CD8-positive, alpha-beta memory T cell (primary cell): ENCODE measurements at regions not wholly inside any gene's neighbourhood (a gene's known extent, or its start where the extent isn't known, plus 50 kb on each side); places are given as distances from the start of the nearest gene placed in this dataset.
"Not testable (repeated sequence)": the region's sequence is repeated elsewhere in the genome, so short reads cannot be mapped to it uniquely, and the experiment has no call there.

Source experiments
- CTCF ChIA-PET: fragments of 350-600 bp; sonication (Branson Sonifier 250); formaldehyde crosslinking; loops from one replicate; lab custom pipeline; 2021; ENCODE audit warnings: antibody characterized with exemption; lab: Charles Lee
- POLR2A ChIA-PET: fragments of 350-600 bp; sonication (Branson Sonifier 250); formaldehyde crosslinking; loops from one replicate; lab custom pipeline; 2021; ENCODE audit warnings: antibody characterized with exemption; lab: Charles Lee
- DNase-seq, 5 donors: peaks; one replicate each; pipeline versions ENCODE4 v3.0.0 to v3.0.0-alpha.2; 2020 to 2022; ENCODE audit warnings: mixed read lengths in 1 of 5
- H3K27ac ChIP-seq: one replicate; pipeline ENCODE4 v1.7.0; 2013; ENCODE audit warnings: low read depth, mild to moderate bottlenecking, low read length, moderate library complexity
- H3K27me3 ChIP-seq: 2 replicates; pipeline ENCODE4 v1.7.0; 2013; ENCODE audit warnings: low read length, mild to moderate bottlenecking; ENCODE audit not compliant: insufficient read depth, poor library complexity, severe bottlenecking
- H3K36me3 ChIP-seq: 2 replicates; pipeline ENCODE4 v1.7.0; 2013; ENCODE audit warnings: mild to moderate bottlenecking, low read length, moderate library complexity; ENCODE audit not compliant: insufficient read depth
- H3K4me1 ChIP-seq: 2 replicates; pipeline ENCODE4 v1.7.0; 2013; ENCODE audit warnings: mild to moderate bottlenecking, low read length, moderate library complexity; ENCODE audit not compliant: insufficient read depth
- H3K4me3 ChIP-seq: 2 replicates; pipeline ENCODE4 v1.7.0; 2013; ENCODE audit warnings: mild to moderate bottlenecking, low read length
- H3K9me3 ChIP-seq: 2 replicates; pipeline ENCODE4 v1.7.0; 2013; ENCODE audit warnings: mild to moderate bottlenecking, low read length
- H3K27ac Mint-ChIP-seq, 8 donors: one replicate each; pipeline ENCODE4 v1.8.0; 2020 to 2021; ENCODE audit warnings: mixed read lengths in 8 of 8, mild to moderate bottlenecking in 6 of 8, inconsistent platforms in 3 of 8, moderate library complexity in 3 of 8
- H3K27me3 Mint-ChIP-seq, 2 donors: one replicate each; pipeline ENCODE4 v1.8.0; 2020 to 2021; ENCODE audit warnings: mixed read lengths in 2 of 2, mild to moderate bottlenecking in 1 of 2, moderate library complexity in 1 of 2
- H3K36me3 Mint-ChIP-seq, 3 donors: one replicate each; pipeline ENCODE4 v1.8.0; 2020 to 2021; ENCODE audit warnings: mixed read lengths in 3 of 3, inconsistent platforms in 1 of 3, mild to moderate bottlenecking in 1 of 3
- H3K4me1 Mint-ChIP-seq, 3 donors: one replicate each; pipeline ENCODE4 v1.8.0; 2020 to 2021; ENCODE audit warnings: mixed read lengths in 3 of 3, inconsistent platforms in 1 of 3, mild to moderate bottlenecking in 1 of 3
- H3K4me3 Mint-ChIP-seq, 7 donors: one replicate each; pipeline ENCODE4 v1.8.0; 2020 to 2021; ENCODE audit warnings: mixed read lengths in 7 of 7, mild to moderate bottlenecking in 6 of 7, moderate library complexity in 4 of 7, inconsistent platforms in 2 of 7
- H3K9me3 Mint-ChIP-seq, 5 donors: one replicate each; pipeline ENCODE4 v1.8.0; 2020 to 2022; ENCODE audit warnings: mixed read lengths in 5 of 5, mild to moderate bottlenecking in 3 of 5, moderate library complexity in 2 of 5, inconsistent platforms in 1 of 5

GRCh38 chr6:19399406-19399805 lies 437.8 kb upstream of the ID4 start:
- H3K27ac ChIP-seq: no peak overlapping the region
- ChIA-PET CTCF (no interaction called here), POLR2A (no interaction called here)
- H3K36me3 Mint-ChIP-seq: no peaks in the 10 kb centered on the region
- H3K4me3 Mint-ChIP-seq: no peak overlapping the region
- peaks cover 0 to 6% of the 10 kb centered on the region in 2 donors for H3K27me3 Mint-ChIP-seq
- H3K9me3 ChIP-seq: no peaks in the 10 kb centered on the region
- H3K27me3 ChIP-seq: no peaks in the 10 kb centered on the region
- peaks cover 0 to 13% (median 9%) of the 10 kb centered on the region in 5 donors for H3K9me3 Mint-ChIP-seq
- no peaks in the 10 kb centered on the region for H3K36me3 ChIP-seq
- H3K4me3 ChIP-seq: no peak overlapping the region
- no peaks in the 10 kb centered on the region for H3K4me1 ChIP-seq
- DNase-seq: no peak
- H3K27ac Mint-ChIP-seq: no peak overlapping the region
- no peaks in the 10 kb centered on the region for H3K4me1 Mint-ChIP-seq

- H3K27me3 Mint-ChIP-seq, H3K9me3 ChIP-seq, POLR2A ChIA-PET, CTCF ChIA-PET, H3K4me3 ChIP-seq, H3K27ac Mint-ChIP-seq, H3K27me3 ChIP-seq, DNase-seq, H3K36me3 Mint-ChIP-seq, H3K4me1 Mint-ChIP-seq, H3K4me1 ChIP-seq, H3K27ac ChIP-seq, H3K4me3 Mint-ChIP-seq, H3K36me3 ChIP-seq: not testable (repeated sequence)
- peaks cover 10 to 24% (median 15%) of the 10 kb centered on the region in 5 donors for H3K9me3 Mint-ChIP-seq
Observed at GRCh38 chr6:19404884-19405283, 432.3 kb upstream of the ID4 start.

- H3K36me3 Mint-ChIP-seq: no peaks in the 10 kb centered on the region
- Histone ChIP-seq H3K36me3 (no peaks in the 10 kb centered on the region), H3K9me3 (no peaks in the 10 kb centered on the region), H3K27ac (no peak overlapping the region), H3K4me1 (no peaks in the 10 kb centered on the region), H3K4me3 (no peak overlapping the region), H3K27me3 (no peaks in the 10 kb centered on the region)
- H3K4me1 Mint-ChIP-seq: no peaks in the 10 kb centered on the region
- no peak overlapping the region for H3K4me3 Mint-ChIP-seq
- DNase-seq: no peak
- ChIA-PET CTCF (no interaction called here), POLR2A (no interaction called here)
- peaks cover 9 to 28% (median 10%) of the 10 kb centered on the region in 5 donors for H3K9me3 Mint-ChIP-seq
- no peaks in the 10 kb centered on the region for H3K27me3 Mint-ChIP-seq
- no peak overlapping the region for H3K27ac Mint-ChIP-seq
Observed at GRCh38 chr6:19408331-19408730, 428.8 kb upstream of the ID4 start.

DNA sequence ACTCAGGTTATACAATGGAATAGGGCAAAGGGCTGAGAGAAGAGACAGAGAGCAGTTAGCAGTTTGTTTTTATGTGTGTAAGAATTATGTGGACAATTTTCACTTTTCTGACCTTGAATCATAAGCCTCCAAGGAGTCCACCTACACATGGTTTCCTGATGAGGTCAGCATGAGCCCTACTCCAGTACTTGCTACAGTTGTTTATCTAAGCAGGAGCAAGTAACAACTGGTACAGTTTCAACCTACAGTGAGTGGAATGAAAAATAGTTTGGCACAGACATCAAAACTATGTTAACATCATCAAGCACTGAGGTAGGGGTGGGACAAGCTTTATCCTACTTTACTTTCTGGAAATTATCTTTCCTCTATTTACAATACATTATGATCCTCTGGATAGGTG lies 426.7 kb upstream of the ID4 start:
- Mint-ChIP-seq H3K4me1 (no peaks in the 10 kb centered on the region), H3K9me3 (peaks cover 2 to 25% (median 7%) of the 10 kb centered on the region in 5 donors), H3K27me3 (no peaks in the 10 kb centered on the region), H3K27ac (no peak overlapping the region), H3K36me3 (no peaks in the 10 kb centered on the region), H3K4me3 (no peak overlapping the region)
- ChIA-PET CTCF (no interaction called here), POLR2A (no interaction called here)
- Histone ChIP-seq H3K4me1 (no peaks in the 10 kb centered on the region), H3K27me3 (no peaks in the 10 kb centered on the region), H3K27ac (no peak overlapping the region), H3K9me3 (no peaks in the 10 kb centered on the region), H3K36me3 (no peaks in the 10 kb centered on the region), H3K4me3 (no peak overlapping the region)
- DNase-seq: no peak

DNA sequence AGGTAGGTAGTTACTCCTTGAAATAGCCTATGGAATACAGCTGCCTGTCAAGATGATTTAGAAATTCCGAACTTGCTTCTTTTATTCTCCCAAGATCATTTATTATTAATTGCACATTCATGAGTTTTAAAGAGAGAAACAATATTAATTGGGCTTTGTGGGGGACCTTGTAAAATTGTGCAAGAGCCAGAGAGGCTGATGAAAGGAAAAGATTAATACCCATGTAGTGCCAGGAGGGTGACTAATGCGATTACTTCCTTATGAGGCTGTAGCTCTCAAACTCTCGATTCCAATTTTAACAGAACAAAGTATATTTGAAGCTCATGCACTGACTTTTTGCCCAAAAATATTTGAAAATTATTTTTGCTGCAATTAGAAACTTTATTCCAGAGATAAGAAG lies 423.8 kb upstream of the ID4 start:
- no peaks in the 10 kb centered on the region for H3K36me3 ChIP-seq
- POLR2A ChIA-PET: no interaction called here
- DNase-seq: no peak
- no peaks in the 10 kb centered on the region for H3K27me3 ChIP-seq
- H3K4me3 Mint-ChIP-seq: no peak overlapping the region
- H3K4me1 ChIP-seq: no peaks in the 10 kb centered on the region
- no peak overlapping the region for H3K4me3 ChIP-seq
- H3K27ac ChIP-seq: no peak overlapping the region
- H3K27me3 Mint-ChIP-seq: no peaks in the 10 kb centered on the region
- no peak overlapping the region for H3K27ac Mint-ChIP-seq
- no peaks in the 10 kb centered on the region for H3K36me3 Mint-ChIP-seq
- CTCF ChIA-PET: no interaction called here
- H3K9me3 Mint-ChIP-seq: peaks cover 0 to 30% (median 1%) of the 10 kb centered on the region in 5 donors
- H3K4me1 Mint-ChIP-seq: no peaks in the 10 kb centered on the region
- no peaks in the 10 kb centered on the region for H3K9me3 ChIP-seq

- H3K27ac Mint-ChIP-seq: no peak overlapping the region
- no peaks in the 10 kb centered on the region for H3K4me1 ChIP-seq
- no peak overlapping the region for H3K4me3 Mint-ChIP-seq
- no peak for DNase-seq
- H3K27me3 ChIP-seq: no peaks in the 10 kb centered on the region
- H3K9me3 ChIP-seq: no peaks in the 10 kb centered on the region
- no peak overlapping the region for H3K27ac ChIP-seq
- H3K27me3 Mint-ChIP-seq: no peaks in the 10 kb centered on the region
- H3K36me3 ChIP-seq: no peaks in the 10 kb centered on the region
- H3K4me1 Mint-ChIP-seq: no peaks in the 10 kb centered on the region
- CTCF ChIA-PET: no interaction called here
- H3K9me3 Mint-ChIP-seq: peaks cover 0 to 28% (median 4%) of the 10 kb centered on the region in 5 donors
- no peaks in the 10 kb centered on the region for H3K36me3 Mint-ChIP-seq
- POLR2A ChIA-PET: no interaction called here
- no peak overlapping the region for H3K4me3 ChIP-seq
Observed at GRCh38 chr6:19415605-19416326, 421.4 kb upstream of the ID4 start.

DNA sequence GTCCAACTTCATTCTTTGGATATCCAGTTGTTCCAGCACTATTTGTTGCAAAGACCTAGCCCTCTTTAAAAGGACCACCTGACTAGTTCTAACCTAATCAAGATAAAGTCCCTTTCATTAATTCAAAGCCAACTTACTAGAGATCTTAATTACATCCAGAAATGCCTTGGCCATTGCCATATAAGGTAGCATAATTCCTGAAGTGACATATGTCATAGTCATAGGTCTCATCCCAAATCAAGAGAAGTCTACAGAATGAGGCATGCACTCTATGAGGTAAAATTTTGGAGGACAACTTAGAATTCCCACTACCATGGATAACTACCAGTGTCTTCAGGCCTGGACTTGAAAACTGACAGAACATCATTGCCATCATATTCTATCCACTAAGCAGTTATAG lies 420.4 kb upstream of the ID4 start:
- Histone ChIP-seq H3K4me3 (no peak overlapping the region), H3K9me3 (no peaks in the 10 kb centered on the region), H3K27me3 (no peaks in the 10 kb centered on the region), H3K27ac (no peak overlapping the region), H3K4me1 (no peaks in the 10 kb centered on the region), H3K36me3 (no peaks in the 10 kb centered on the region)
- Mint-ChIP-seq H3K27ac (no peak overlapping the region), H3K4me3 (no peak overlapping the region), H3K9me3 (peaks cover 0 to 28% (median 4%) of the 10 kb centered on the region in 5 donors), H3K4me1 (no peaks in the 10 kb centered on the region), H3K36me3 (no peaks in the 10 kb centered on the region), H3K27me3 (no peaks in the 10 kb centered on the region)
- ChIA-PET POLR2A (no interaction called here), CTCF (no interaction called here)
- no peak for DNase-seq

DNA sequence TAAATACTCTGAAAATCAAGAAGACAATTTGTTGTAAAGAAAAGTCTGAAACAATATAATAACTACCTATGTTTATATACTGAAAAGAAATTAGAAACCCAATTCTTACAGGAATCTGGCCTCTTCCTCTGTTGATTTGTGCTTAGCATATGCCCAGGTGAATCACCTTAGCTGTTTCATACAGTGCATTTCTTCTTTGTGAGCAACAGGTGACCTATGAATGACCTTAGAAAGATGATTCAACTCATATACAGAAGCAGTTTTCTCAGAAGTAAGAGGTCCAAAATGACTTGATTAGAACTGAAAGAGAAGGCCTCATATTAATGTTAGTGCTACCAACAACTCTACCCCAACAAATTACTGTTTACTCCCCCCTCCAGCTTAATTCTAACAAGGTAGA lies 419.5 kb upstream of the ID4 start:
- peaks cover 0 to 25% (median 4%) of the 10 kb centered on the region in 5 donors for H3K9me3 Mint-ChIP-seq
- no peaks in the 10 kb centered on the region for H3K27me3 Mint-ChIP-seq
- Histone ChIP-seq H3K4me3 (no peak overlapping the region), H3K27me3 (no peaks in the 10 kb centered on the region), H3K27ac (no peak overlapping the region), H3K4me1 (no peaks in the 10 kb centered on the region), H3K36me3 (no peaks in the 10 kb centered on the region), H3K9me3 (no peaks in the 10 kb centered on the region)
- ChIA-PET POLR2A (no interaction called here), CTCF (no interaction called here)
- no peak for DNase-seq
- no peak overlapping the region for H3K4me3 Mint-ChIP-seq
- no peak overlapping the region for H3K27ac Mint-ChIP-seq
- H3K4me1 Mint-ChIP-seq: no peaks in the 10 kb centered on the region
- no peaks in the 10 kb centered on the region for H3K36me3 Mint-ChIP-seq
